ENCODE measurements at regions not wholly inside any gene's neighbourhood (a gene's known extent, or its start where the extent isn't known, plus 50 kb on each side); places are given as distances from the start of the nearest gene placed in this dataset.

DNA sequence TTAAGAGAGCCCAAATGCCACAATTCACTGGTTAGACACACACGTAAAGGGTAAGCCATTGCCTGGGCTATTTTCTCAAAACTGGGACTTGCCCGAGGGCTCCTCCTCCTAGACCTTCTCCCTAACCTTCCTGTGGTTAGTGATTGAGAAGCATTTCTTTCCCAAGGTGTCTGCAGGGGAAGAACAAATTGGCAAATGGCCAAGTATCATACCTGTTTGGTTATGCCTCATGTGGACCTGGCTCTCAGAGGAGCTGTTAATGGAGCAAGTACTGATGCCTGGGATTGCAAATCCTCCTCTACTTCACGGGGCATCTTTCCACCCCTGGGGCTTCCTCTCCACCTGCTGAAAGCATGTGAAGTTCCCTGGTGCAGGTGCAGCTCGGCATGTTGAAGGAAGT is 187.5 kb upstream of the CYRIA start:
- DNase-seq, result no peak
- Histone ChIP-seq H3K4me1 (ENCODE audit: control insufficient read depth in 2 of 2, insufficient read depth in 2 of 2, low read length in 2 of 2) (no peaks in the 10 kb centered on the region), H3K27me3 (replicated peaks in 1 of 4; ENCODE audit: control extremely low read depth in 1 of 4, control insufficient read depth in 3 of 4, insufficient read depth in 4 of 4, low read length in 3 of 4) (no peaks in the 10 kb centered on the region), H3K79me2 (ENCODE audit: control insufficient read depth, insufficient read depth, low read length) (no peaks in the 10 kb centered on the region), H3K36me3 (replicated peaks in 1 of 2; ENCODE audit: control extremely low read depth in 1 of 2, control insufficient read depth in 1 of 2, extremely low read depth in 1 of 2, insufficient read depth in 2 of 2, low read length in 1 of 2) (no peaks in the 10 kb centered on the region), H4K20me1 (ENCODE audit: control insufficient read depth, insufficient read depth, low read length, poor library complexity, severe bottlenecking) (no peaks in the 10 kb centered on the region), H3K4me3 (ENCODE audit: control extremely low read depth in 1 of 5, extremely low read depth in 1 of 5, insufficient read depth in 1 of 5, low read depth in 2 of 5, low read length in 4 of 5) (no peak overlapping the region), H3K9ac (ENCODE audit: low read length) (no peak overlapping the region), H3K4me2 (replicated peaks; ENCODE audit: low read depth, low read length, poor library complexity, severe bottlenecking) (no peak overlapping the region), H2AFZ (ENCODE audit: insufficient read depth, low read depth, low read length, poor library complexity, severe bottlenecking) (no peak overlapping the region), H3K9me3 (ENCODE audit: control extremely low read depth in 1 of 3, control insufficient read depth in 2 of 3, insufficient read depth in 1 of 3, low read length in 2 of 3) (no peaks in the 10 kb centered on the region), H3K27ac (ENCODE audit: low read length in 2 of 2) (no peak overlapping the region)
- POLR2A ChIA-PET, result no interaction called here
- Mint-ChIP-seq H3K27me3 (no peaks in the 10 kb centered on the region), H3K4me1 (no peaks in the 10 kb centered on the region), H3K9me3 (ENCODE audit: insufficient read depth) (no peaks in the 10 kb centered on the region), H3K4me3 (no peak overlapping the region), H3K27ac (no peak overlapping the region)
- ATAC-seq (ENCODE audit: low read depth), result no peak
- intact Hi-C loops (cut with micrococcal nuclease), result no loop called here
- WGBS (ENCODE audit: insufficient coverage), result 78% methylated on average over 1 of the region's 4 CpGs
- CTCF ChIA-PET, result no interaction called here
- TF ChIP-seq EZH2 (IDR thresholded peaks at IDR 0.05; ENCODE audit: borderline replicate concordance, insufficient read depth, low read depth, low read length, poor library complexity, severe bottlenecking), result no peak
- TF ChIP-seq CTCF (IDR thresholded peaks at IDR 0.05), result no peak

DNA sequence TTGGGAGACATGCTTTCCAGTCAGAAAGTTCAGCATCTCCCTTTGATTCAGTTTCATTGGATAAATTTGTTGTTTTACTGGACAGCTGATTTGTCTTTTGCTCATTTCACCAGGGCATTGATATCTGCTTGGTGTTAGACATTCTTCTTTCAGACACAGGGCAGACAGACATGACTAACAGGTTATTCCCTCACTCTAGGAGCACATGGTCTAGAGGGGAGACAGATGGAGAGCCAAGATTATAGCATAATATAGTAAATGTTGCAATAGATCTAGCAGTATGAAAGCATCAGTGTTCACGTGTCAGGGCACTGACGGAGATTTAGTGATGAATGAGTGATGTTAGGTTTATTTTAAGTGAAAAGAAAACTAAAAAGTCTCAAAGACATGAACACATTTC is 187.0 kb upstream of the CYRIA start:
- Histone ChIP-seq H4K20me1 (ENCODE audit: control insufficient read depth, insufficient read depth, low read length, poor library complexity, severe bottlenecking) (no peaks in the 10 kb centered on the region), H3K79me2 (ENCODE audit: control insufficient read depth, insufficient read depth, low read length) (no peaks in the 10 kb centered on the region), H3K4me1 (ENCODE audit: control insufficient read depth in 2 of 2, insufficient read depth in 2 of 2, low read length in 2 of 2) (no peaks in the 10 kb centered on the region), H2AFZ (ENCODE audit: insufficient read depth, low read depth, low read length, poor library complexity, severe bottlenecking) (no peak overlapping the region), H3K9ac (ENCODE audit: low read length) (no peak overlapping the region), H3K36me3 (replicated peaks in 1 of 2; ENCODE audit: control extremely low read depth in 1 of 2, control insufficient read depth in 1 of 2, extremely low read depth in 1 of 2, insufficient read depth in 2 of 2, low read length in 1 of 2) (no peaks in the 10 kb centered on the region), H3K27me3 (replicated peaks in 1 of 4; ENCODE audit: control extremely low read depth in 1 of 4, control insufficient read depth in 3 of 4, insufficient read depth in 4 of 4, low read length in 3 of 4) (no peaks in the 10 kb centered on the region), H3K4me3 (ENCODE audit: control extremely low read depth in 1 of 5, extremely low read depth in 1 of 5, insufficient read depth in 1 of 5, low read depth in 2 of 5, low read length in 4 of 5) (no peak overlapping the region), H3K4me2 (replicated peaks; ENCODE audit: low read depth, low read length, poor library complexity, severe bottlenecking) (no peak overlapping the region), H3K9me3 (ENCODE audit: control extremely low read depth in 1 of 3, control insufficient read depth in 2 of 3, insufficient read depth in 1 of 3, low read length in 2 of 3) (no peaks in the 10 kb centered on the region), H3K27ac (ENCODE audit: low read length in 2 of 2) (no peak overlapping the region)
- intact Hi-C loops (cut with micrococcal nuclease), result no loop called here
- H3K27me3 Mint-ChIP-seq, result no peaks in the 10 kb centered on the region
- no CpG with 5 or more reads among the region's 2 CpGs for WGBS (ENCODE audit: insufficient coverage)
- H3K4me3 Mint-ChIP-seq, result no peak overlapping the region
- POLR2A ChIA-PET, result no interaction called here
- ATAC-seq (ENCODE audit: low read depth), result no peak
- TF ChIP-seq EZH2 (IDR thresholded peaks at IDR 0.05; ENCODE audit: borderline replicate concordance, insufficient read depth, low read depth, low read length, poor library complexity, severe bottlenecking) (no peak), CTCF (IDR thresholded peaks at IDR 0.05) (no peak)
- H3K27ac Mint-ChIP-seq, result no peak overlapping the region
- no peaks in the 10 kb centered on the region for H3K4me1 Mint-ChIP-seq
- H3K9me3 Mint-ChIP-seq (ENCODE audit: insufficient read depth), result no peaks in the 10 kb centered on the region
- CTCF ChIA-PET, result no interaction called here
- DNase-seq, result no peak
